ENCODE measurements at regions not wholly inside any gene's neighbourhood (a gene's known extent, or its start where the extent isn't known, plus 50 kb on each side); places are given as distances from the start of the nearest gene placed in this dataset.

DNA sequence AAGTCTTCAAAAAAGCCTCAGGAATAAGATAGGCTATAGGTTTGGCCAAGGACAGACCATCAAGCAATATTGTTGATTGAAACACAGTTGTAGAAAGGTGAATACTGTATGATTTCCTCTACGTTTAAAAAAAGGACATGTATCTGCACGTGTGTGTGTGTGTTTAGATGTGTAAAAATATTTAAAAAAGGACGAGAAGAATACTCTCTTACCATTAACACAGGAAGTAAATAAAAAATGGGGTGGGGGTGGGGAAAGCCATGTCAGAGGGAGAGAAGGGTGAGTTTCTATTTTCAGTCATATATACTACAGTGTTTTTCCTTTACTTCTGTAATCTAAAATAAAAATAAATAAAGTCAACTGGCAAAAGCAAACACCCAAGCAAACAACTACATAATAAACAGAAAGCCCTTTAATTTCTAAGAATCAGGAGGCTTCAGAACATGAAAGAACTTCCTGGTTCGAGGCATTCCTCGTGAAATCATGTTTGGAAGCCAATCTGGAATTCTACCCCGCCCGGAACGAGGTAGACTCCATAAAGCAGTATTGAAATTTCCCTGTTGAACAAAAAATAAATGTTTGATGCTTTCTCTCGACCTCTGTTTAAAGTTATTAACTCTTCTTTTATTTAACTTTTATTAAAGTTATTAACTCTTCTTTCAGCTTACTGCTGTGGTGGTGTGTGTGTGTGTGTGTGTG, 158.1 kb upstream of the ZNF217 start:
- Histone ChIP-seq H2BK15ac (ENCODE audit: low read depth, poor library complexity, severe bottlenecking) (no peak overlapping the region), H3K9me3 (ENCODE audit: control insufficient read depth, low read length) (no peaks in the 10 kb centered on the region), H2BK120ac (ENCODE audit: low read depth, low read length) (no peak overlapping the region), H2BK5ac (ENCODE audit: low read depth, low read length, poor library complexity, severe bottlenecking) (no peak overlapping the region), H3K14ac (ENCODE audit: low read length in 2 of 2) (no peak overlapping the region), H3K4me1 (ENCODE audit: control insufficient read depth, insufficient read depth, low read depth, low read length) (peaks cover 7% of the 10 kb centered on the region), H3K27me3 (ENCODE audit: control insufficient read depth in 1 of 2, insufficient read depth in 1 of 2, low read length in 2 of 2) (no peaks in the 10 kb centered on the region), H3K4ac (ENCODE audit: low read depth in 1 of 2, low read length in 2 of 2) (no peak overlapping the region), H3K9ac (ENCODE audit: low read length) (peak overlapping the region; percentile 84), H2AFZ (ENCODE audit: low read depth, low read length) (no peak overlapping the region), H2AK5ac (ENCODE audit: low read length, severe bottlenecking) (no peak overlapping the region), H3K36me3 (ENCODE audit: control insufficient read depth in 1 of 2, insufficient read depth in 2 of 2, low read depth in 1 of 2, low read length in 2 of 2) (no peaks in the 10 kb centered on the region), H3K79me1 (replicated peaks; ENCODE audit: low read length, poor library complexity, severe bottlenecking) (no peaks in the 10 kb centered on the region), H3K27ac (ENCODE audit: low read length, poor library complexity, severe bottlenecking) (peak overlapping the region; percentile 4), H4K8ac (ENCODE audit: low read length) (peak overlapping the region; percentile 8), H2BK12ac (ENCODE audit: low read length in 2 of 2) (no peak overlapping the region), H3K18ac (ENCODE audit: low read depth in 1 of 2, low read length in 2 of 2) (peak overlapping the region in 1 of 2 experiments; percentile 31), H3K23ac (ENCODE audit: low read length in 2 of 2) (no peak overlapping the region), H4K91ac (ENCODE audit: low read length) (no peak overlapping the region), H3K4me2 (ENCODE audit: low read length, poor library complexity, severe bottlenecking) (no peak overlapping the region), H3K4me3 (ENCODE audit: insufficient read depth in 1 of 2, low read depth in 1 of 2, low read length in 2 of 2) (no peak overlapping the region)
- no peak for DNase-seq
- 63% methylated on average over 2 of the region's 9 CpGs for WGBS

DNA sequence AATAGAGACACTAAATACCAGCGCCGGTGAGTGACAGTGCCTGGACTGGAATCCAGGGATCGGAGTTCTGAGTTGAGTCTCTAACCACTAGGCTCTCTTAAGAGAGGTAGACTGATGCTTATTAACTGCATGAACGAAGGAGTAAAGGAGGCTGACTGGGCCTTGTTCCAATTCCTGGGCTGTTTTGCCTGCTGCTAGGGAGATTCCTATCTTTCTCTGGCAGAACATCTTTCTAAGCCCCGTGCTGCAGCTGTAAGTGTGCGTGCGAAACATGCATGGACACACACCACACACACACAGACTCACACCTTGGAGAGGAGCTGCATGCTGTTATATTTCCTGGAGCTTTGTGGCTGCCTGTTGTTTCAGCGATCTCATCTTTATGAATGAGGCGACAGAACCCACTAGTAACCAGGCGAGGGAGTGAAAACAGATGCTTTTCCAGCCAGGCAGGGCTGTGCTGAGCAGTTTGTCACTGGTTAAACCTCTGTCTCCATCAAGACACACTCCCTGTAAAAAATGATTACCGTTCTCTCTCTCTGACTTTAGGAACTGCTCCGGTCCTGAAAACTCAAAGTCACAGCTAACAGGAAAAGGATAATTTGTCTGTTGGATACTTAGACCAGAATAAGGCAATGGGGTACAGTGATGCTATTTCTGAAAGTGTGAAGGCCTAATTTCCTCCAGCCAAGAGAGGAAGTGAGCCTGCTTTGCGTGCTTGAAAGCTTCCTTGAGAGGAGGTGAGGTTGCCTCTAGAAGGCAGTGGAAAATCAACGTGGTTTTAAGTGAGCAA, 157.4 kb upstream of the ZNF217 start:
- WGBS = 38% methylated on average over 14 of the region's 14 CpGs

DNA sequence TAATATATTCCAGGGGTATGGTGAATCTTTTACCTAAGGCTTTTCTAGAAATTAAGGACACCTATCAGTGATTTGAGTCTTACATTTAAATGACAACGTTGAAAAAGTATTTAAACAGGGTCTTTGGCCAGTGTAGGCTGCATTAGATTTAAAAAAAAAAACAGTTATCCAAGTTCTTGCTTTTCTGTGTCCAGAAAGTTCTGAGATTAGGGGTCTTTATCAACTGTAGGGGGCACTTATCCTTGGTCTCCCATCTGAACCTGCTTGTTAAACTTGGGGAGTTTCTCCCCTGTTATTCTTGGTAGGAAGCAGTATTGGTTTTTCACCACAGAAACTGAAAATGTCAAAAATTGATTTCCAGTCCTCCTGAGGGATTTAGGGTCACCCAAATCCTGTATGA, 155.9 kb upstream of the ZNF217 start:
- no peak overlapping the region for H2AFZ ChIP-seq (ENCODE audit: low read depth, low read length)
- no peak overlapping the region for H3K9ac ChIP-seq (ENCODE audit: low read length)
- H3K14ac ChIP-seq (ENCODE audit: low read length in 2 of 2) = no peak overlapping the region
- 96% methylated on average over 1 of the region's 1 CpG for WGBS
- no peaks in the 10 kb centered on the region for H3K27me3 ChIP-seq (ENCODE audit: control insufficient read depth in 1 of 2, insufficient read depth in 1 of 2, low read length in 2 of 2)
- no peak overlapping the region for H2BK15ac ChIP-seq (ENCODE audit: low read depth, poor library complexity, severe bottlenecking)
- no peaks in the 10 kb centered on the region for H3K79me1 ChIP-seq (replicated peaks; ENCODE audit: low read length, poor library complexity, severe bottlenecking)
- no peak overlapping the region for H2AK5ac ChIP-seq (ENCODE audit: low read length, severe bottlenecking)
- H3K4ac ChIP-seq (ENCODE audit: low read depth in 1 of 2, low read length in 2 of 2) = no peak overlapping the region
- no peak overlapping the region for H2BK5ac ChIP-seq (ENCODE audit: low read depth, low read length, poor library complexity, severe bottlenecking)
- H3K4me3 ChIP-seq (ENCODE audit: insufficient read depth in 1 of 2, low read depth in 1 of 2, low read length in 2 of 2) = no peak overlapping the region
- H3K4me2 ChIP-seq (ENCODE audit: low read length, poor library complexity, severe bottlenecking) = no peak overlapping the region
- H3K36me3 ChIP-seq (ENCODE audit: control insufficient read depth in 1 of 2, insufficient read depth in 2 of 2, low read depth in 1 of 2, low read length in 2 of 2) = no peaks in the 10 kb centered on the region
- no peak overlapping the region for H3K23ac ChIP-seq (ENCODE audit: low read length in 2 of 2)
- H2BK120ac ChIP-seq (ENCODE audit: low read depth, low read length) = no peak overlapping the region
- H3K18ac ChIP-seq (ENCODE audit: low read depth in 1 of 2, low read length in 2 of 2) = no peak overlapping the region
- peaks cover 7% of the 10 kb centered on the region for H3K4me1 ChIP-seq (ENCODE audit: control insufficient read depth, insufficient read depth, low read depth, low read length)
- H2BK12ac ChIP-seq (ENCODE audit: low read length in 2 of 2) = no peak overlapping the region
- no peak overlapping the region for H4K91ac ChIP-seq (ENCODE audit: low read length)
- no peak for DNase-seq
- no peaks in the 10 kb centered on the region for H3K9me3 ChIP-seq (ENCODE audit: control insufficient read depth, low read length)
- H4K8ac ChIP-seq (ENCODE audit: low read length) = no peak overlapping the region
- H3K27ac ChIP-seq (ENCODE audit: low read length, poor library complexity, severe bottlenecking) = peak overlapping the region; percentile 18

More for the DNA sequence above, 157.4 kb upstream of the ZNF217 start:
- peak; percentile 95 for DNase-seq
- peak overlapping the region; percentile 77 for H2BK120ac ChIP-seq (ENCODE audit: low read depth, low read length)
- H2AFZ ChIP-seq (ENCODE audit: low read depth, low read length) = no peak overlapping the region
- H3K79me1 ChIP-seq (replicated peaks; ENCODE audit: low read length, poor library complexity, severe bottlenecking) = no peaks in the 10 kb centered on the region
- peak overlapping the region in 1 of 2 experiments; percentile 40 for H3K4ac ChIP-seq (ENCODE audit: low read depth in 1 of 2, low read length in 2 of 2)
- peaks cover 7% of the 10 kb centered on the region for H3K4me1 ChIP-seq (ENCODE audit: control insufficient read depth, insufficient read depth, low read depth, low read length)
- H2BK12ac ChIP-seq (ENCODE audit: low read length in 2 of 2) = peak overlapping the region in 1 of 2 experiments; percentile 35
- H2BK15ac ChIP-seq (ENCODE audit: low read depth, poor library complexity, severe bottlenecking) = peak overlapping the region; percentile 38
- H4K8ac ChIP-seq (ENCODE audit: low read length) = peak overlapping the region; percentile 78
- no peak overlapping the region for H3K14ac ChIP-seq (ENCODE audit: low read length in 2 of 2)
- peak overlapping the region; percentile 84 for H3K9ac ChIP-seq (ENCODE audit: low read length)
- H3K4me3 ChIP-seq (ENCODE audit: insufficient read depth in 1 of 2, low read depth in 1 of 2, low read length in 2 of 2) = no peak overlapping the region
- peak overlapping the region; percentile 4 for H3K27ac ChIP-seq (ENCODE audit: low read length, poor library complexity, severe bottlenecking)
- H3K23ac ChIP-seq (ENCODE audit: low read length in 2 of 2) = no peak overlapping the region
- H4K91ac ChIP-seq (ENCODE audit: low read length) = peak overlapping the region; percentile 70
- no peaks in the 10 kb centered on the region for H3K9me3 ChIP-seq (ENCODE audit: control insufficient read depth, low read length)
- no peaks in the 10 kb centered on the region for H3K36me3 ChIP-seq (ENCODE audit: control insufficient read depth in 1 of 2, insufficient read depth in 2 of 2, low read depth in 1 of 2, low read length in 2 of 2)
- no peak overlapping the region for H2BK5ac ChIP-seq (ENCODE audit: low read depth, low read length, poor library complexity, severe bottlenecking)
- H2AK5ac ChIP-seq (ENCODE audit: low read length, severe bottlenecking) = no peak overlapping the region
- H3K4me2 ChIP-seq (ENCODE audit: low read length, poor library complexity, severe bottlenecking) = no peak overlapping the region
- H3K18ac ChIP-seq (ENCODE audit: low read depth in 1 of 2, low read length in 2 of 2) = peak overlapping the region in 1 of 2 experiments; percentile 31
- H3K27me3 ChIP-seq (ENCODE audit: control insufficient read depth in 1 of 2, insufficient read depth in 1 of 2, low read length in 2 of 2) = no peaks in the 10 kb centered on the region

DNA sequence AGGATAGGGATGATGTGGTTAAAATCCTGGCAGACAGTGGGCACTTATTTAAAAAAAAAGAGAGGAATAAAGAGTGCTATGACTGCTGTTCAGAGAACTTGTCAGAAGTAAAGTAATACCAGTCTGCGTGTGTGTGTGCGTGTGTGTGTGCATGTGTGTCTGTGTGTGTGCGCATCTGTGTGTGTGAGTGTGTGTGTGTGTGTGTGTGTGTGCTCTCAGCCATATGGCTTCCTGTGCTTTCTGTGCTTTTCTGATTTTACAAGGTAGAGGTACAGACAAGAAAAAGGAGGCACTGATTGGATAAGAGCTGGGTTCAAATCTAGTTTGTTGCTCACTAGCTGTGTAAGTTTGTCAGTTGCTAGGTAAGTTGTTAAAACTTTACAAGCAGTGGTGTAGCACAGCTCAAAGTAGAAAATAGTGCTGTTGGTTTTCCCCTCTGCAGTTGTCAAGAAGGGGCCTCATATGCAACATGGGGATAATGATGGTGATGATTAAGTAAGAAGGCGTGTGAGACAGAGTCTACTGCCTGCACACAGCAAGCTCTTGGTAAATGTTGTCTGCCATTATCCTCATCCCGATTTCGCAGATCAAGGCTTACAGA, 155.3 kb upstream of the ZNF217 start:
- H3K27me3 ChIP-seq (ENCODE audit: control insufficient read depth in 1 of 2, insufficient read depth in 1 of 2, low read length in 2 of 2) = no peaks in the 10 kb centered on the region
- H2AK5ac ChIP-seq (ENCODE audit: low read length, severe bottlenecking) = peak overlapping the region; percentile 14
- peak overlapping the region in 1 of 2 experiments; percentile 32 for H3K4ac ChIP-seq (ENCODE audit: low read depth in 1 of 2, low read length in 2 of 2)
- H4K91ac ChIP-seq (ENCODE audit: low read length) = no peak overlapping the region
- no peak overlapping the region for H3K4me2 ChIP-seq (ENCODE audit: low read length, poor library complexity, severe bottlenecking)
- peaks cover 7% of the 10 kb centered on the region for H3K4me1 ChIP-seq (ENCODE audit: control insufficient read depth, insufficient read depth, low read depth, low read length)
- H2BK12ac ChIP-seq (ENCODE audit: low read length in 2 of 2) = peak overlapping the region; percentile 28 to 37
- no peak overlapping the region for H3K23ac ChIP-seq (ENCODE audit: low read length in 2 of 2)
- H3K36me3 ChIP-seq (ENCODE audit: control insufficient read depth in 1 of 2, insufficient read depth in 2 of 2, low read depth in 1 of 2, low read length in 2 of 2) = no peaks in the 10 kb centered on the region
- H2BK15ac ChIP-seq (ENCODE audit: low read depth, poor library complexity, severe bottlenecking) = no peak overlapping the region
- peak; percentile 79 for DNase-seq
- no peak overlapping the region for H3K4me3 ChIP-seq (ENCODE audit: insufficient read depth in 1 of 2, low read depth in 1 of 2, low read length in 2 of 2)
- H2BK5ac ChIP-seq (ENCODE audit: low read depth, low read length, poor library complexity, severe bottlenecking) = no peak overlapping the region
- H4K8ac ChIP-seq (ENCODE audit: low read length) = no peak overlapping the region
- peak overlapping the region in 1 of 2 experiments; percentile 40 for H3K18ac ChIP-seq (ENCODE audit: low read depth in 1 of 2, low read length in 2 of 2)
- H2AFZ ChIP-seq (ENCODE audit: low read depth, low read length) = no peak overlapping the region
- peak overlapping the region; percentile 65 for H3K27ac ChIP-seq (ENCODE audit: low read length, poor library complexity, severe bottlenecking)
- H3K14ac ChIP-seq (ENCODE audit: low read length in 2 of 2) = no peak overlapping the region
- H3K79me1 ChIP-seq (replicated peaks; ENCODE audit: low read length, poor library complexity, severe bottlenecking) = no peaks in the 10 kb centered on the region
- WGBS = 65% methylated on average over 6 of the region's 6 CpGs
- H3K9me3 ChIP-seq (ENCODE audit: control insufficient read depth, low read length) = no peaks in the 10 kb centered on the region
- no peak overlapping the region for H3K9ac ChIP-seq (ENCODE audit: low read length)
- no peak overlapping the region for H2BK120ac ChIP-seq (ENCODE audit: low read depth, low read length)
